Left lung (tissue), 4 donors: ENCODE measurements at regions not wholly inside any gene's neighbourhood (a gene's known extent, or its start where the extent isn't known, plus 50 kb on each side); places are given as distances from the start of the nearest gene placed in this dataset.

Experiments used
- ATAC-seq: fragments of 200-7000 bp; cut with Tn5 transposase; one replicate; pipeline ENCODE4 v1.9.1; 2020; ENCODE audit warnings: moderate library complexity
- DNase-seq, 4 donors: peaks; one replicate each; pipeline ENCODE4 v3.0.0-alpha.2; 2013 to 2020
- H3K27ac ChIP-seq, 2 donors: fragments of 200-600 bp; sonication (generic) in 1 of 2; one replicate each; pipeline versions ENCODE4 v1.5.0 to v1.8.0; 2020 to 2021
- H3K27me3 ChIP-seq, 2 donors: fragments of 200-600 bp; sonication (generic) in 1 of 2; one replicate each; pipeline versions ENCODE4 v1.5.0 to v1.8.0; 2020 to 2021
- H3K36me3 ChIP-seq, 2 donors: fragments of 200-600 bp; sonication (generic) in 1 of 2; one replicate each; pipeline versions ENCODE4 v1.5.0 to v1.8.0; 2020 to 2021
- H3K4me1 ChIP-seq, 2 donors: fragments of 200-600 bp; one replicate each; pipeline ENCODE4 v1.8.0; 2021
- H3K4me3 ChIP-seq, 2 donors: fragments of 200-600 bp; sonication (generic) in 1 of 2; one replicate each; pipeline versions ENCODE4 v1.5.0 to v1.8.0; 2020 to 2021; ENCODE audit warnings: mild to moderate bottlenecking in 1 of 2
- H3K9me3 ChIP-seq, 2 donors: fragments of 200-600 bp; sonication (generic) in 1 of 2; one replicate each; pipeline versions ENCODE4 v1.5.0 to v1.8.0; 2020 to 2021
- intact Hi-C, 2 donors: fragments of 100-400 bp; cut with DNase I; formaldehyde crosslinking; loops; one replicate each; pipeline versions ENCODE4 v1.11.2 to v1.14.2; 2022
- TF ChIP-seq, protein P1 (sequence below), 2 donors: fragments of 200-600 bp; sonication (generic) in 1 of 2; IDR thresholded peaks; one replicate each; pipeline versions ENCODE4 v1.5.0 to v1.8.0; 2021; ENCODE audit warnings: antibody characterized with exemption in 2 of 2
- donor health status: DM: no; HTN: yes; CAD: no.
- donor health status: DM: no; HTN: no; CAD: no.

DNA sequence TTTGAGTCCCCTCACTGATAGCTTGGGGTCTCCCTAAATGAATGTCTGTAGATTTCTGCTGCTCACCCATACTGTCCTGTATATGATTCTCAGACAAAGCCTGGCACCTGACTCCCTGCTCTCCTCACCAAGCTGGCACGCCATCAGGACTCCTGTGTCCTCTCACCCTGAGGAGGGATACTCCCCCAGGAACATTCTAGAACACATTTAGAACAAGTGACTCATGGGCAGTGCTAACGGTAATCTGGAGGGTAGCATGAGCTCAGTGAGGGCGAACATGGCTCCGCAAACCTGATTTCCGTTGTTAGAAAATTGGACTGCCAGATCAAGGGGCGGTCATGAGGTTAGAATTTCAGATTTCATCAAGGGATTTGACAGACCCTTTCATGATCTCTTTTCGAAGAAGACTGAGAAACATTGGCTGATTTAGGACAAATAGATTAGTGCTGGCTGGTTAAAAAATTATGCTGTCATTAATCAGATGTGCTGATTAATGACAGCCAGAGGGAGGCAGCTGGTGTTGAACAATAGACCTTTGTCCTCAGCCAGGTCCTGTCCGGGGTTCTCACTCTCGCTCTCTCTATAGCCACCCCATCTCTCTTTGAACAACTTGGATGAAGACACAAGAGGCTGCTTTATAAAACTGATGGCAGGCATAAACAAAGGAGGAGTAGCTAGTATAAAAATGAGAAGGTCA is 244.3 kb downstream of the PTTG2 start:
- TF ChIP-seq, protein P1, sequence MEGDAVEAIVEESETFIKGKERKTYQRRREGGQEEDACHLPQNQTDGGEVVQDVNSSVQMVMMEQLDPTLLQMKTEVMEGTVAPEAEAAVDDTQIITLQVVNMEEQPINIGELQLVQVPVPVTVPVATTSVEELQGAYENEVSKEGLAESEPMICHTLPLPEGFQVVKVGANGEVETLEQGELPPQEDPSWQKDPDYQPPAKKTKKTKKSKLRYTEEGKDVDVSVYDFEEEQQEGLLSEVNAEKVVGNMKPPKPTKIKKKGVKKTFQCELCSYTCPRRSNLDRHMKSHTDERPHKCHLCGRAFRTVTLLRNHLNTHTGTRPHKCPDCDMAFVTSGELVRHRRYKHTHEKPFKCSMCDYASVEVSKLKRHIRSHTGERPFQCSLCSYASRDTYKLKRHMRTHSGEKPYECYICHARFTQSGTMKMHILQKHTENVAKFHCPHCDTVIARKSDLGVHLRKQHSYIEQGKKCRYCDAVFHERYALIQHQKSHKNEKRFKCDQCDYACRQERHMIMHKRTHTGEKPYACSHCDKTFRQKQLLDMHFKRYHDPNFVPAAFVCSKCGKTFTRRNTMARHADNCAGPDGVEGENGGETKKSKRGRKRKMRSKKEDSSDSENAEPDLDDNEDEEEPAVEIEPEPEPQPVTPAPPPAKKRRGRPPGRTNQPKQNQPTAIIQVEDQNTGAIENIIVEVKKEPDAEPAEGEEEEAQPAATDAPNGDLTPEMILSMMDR (IDR thresholded peaks at IDR 0.05): no peak
- no peak overlapping the region for H3K4me3 ChIP-seq
- H3K4me1 ChIP-seq: no peaks in the 10 kb centered on the region
- DNase-seq: no peak
- H3K27ac ChIP-seq: no peak overlapping the region
- intact Hi-C loops: no loop called here
- H3K36me3 ChIP-seq: no peaks in the 10 kb centered on the region
- no peaks in the 10 kb centered on the region for H3K9me3 ChIP-seq
- no peaks in the 10 kb centered on the region for H3K27me3 ChIP-seq
- ATAC-seq: no peak

- intact Hi-C loops: no loop called here
- H3K27ac ChIP-seq: no peak overlapping the region
- no peak overlapping the region for H3K4me3 ChIP-seq
- H3K9me3 ChIP-seq: no peaks in the 10 kb centered on the region
- no peaks in the 10 kb centered on the region for H3K27me3 ChIP-seq
- H3K4me1 ChIP-seq: peaks cover 0 to 3% of the 10 kb centered on the region in 2 donors
- TF ChIP-seq, protein P1 (IDR thresholded peaks at IDR 0.05): no peak
- ATAC-seq (no peak), DNase-seq (no peak)
- H3K36me3 ChIP-seq: no peaks in the 10 kb centered on the region
Observed at GRCh38 chr4:38205261-38205660, 245.1 kb downstream of the PTTG2 start.

DNA sequence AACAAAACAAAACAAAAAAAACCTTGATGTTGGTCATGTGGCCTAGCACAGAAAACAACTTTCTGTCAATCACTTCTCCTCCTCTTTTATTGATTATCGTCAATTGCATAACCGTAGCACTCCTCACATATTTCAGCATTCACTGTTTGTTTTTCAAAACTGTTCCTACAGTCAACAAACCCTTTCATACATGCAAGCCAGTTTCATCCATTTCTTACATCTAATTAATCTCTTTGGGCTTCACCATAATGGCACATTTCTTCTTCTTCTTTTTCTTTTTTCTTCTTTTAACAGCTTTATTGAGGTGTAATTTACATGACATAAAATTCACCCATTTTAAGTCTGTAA is 246.9 kb downstream of the PTTG2 start:
- DNase-seq: no peak
- Histone ChIP-seq H3K4me1 (peaks cover 11 to 20% of the 10 kb centered on the region in 2 donors), H3K27me3 (no peaks in the 10 kb centered on the region), H3K4me3 (no peak overlapping the region), H3K36me3 (no peaks in the 10 kb centered on the region), H3K27ac (no peak overlapping the region), H3K9me3 (no peaks in the 10 kb centered on the region)
- no peak for ATAC-seq
- TF ChIP-seq, protein P1 (IDR thresholded peaks at IDR 0.05): no peak
- intact Hi-C loops: no loop called here

GRCh38 chr4:38209654-38210053 is 249.5 kb downstream of the PTTG2 start:
- H3K9me3 ChIP-seq: peaks cover 0 to 2% of the 10 kb centered on the region in 2 donors
- H3K4me1 ChIP-seq: peaks cover 11 to 21% of the 10 kb centered on the region in 2 donors
- TF ChIP-seq, protein P1 (IDR thresholded peaks at IDR 0.05): no peak
- no peak overlapping the region for H3K4me3 ChIP-seq
- ATAC-seq (no peak), DNase-seq (no peak)
- no peak overlapping the region for H3K27ac ChIP-seq
- intact Hi-C loops: no loop called here
- no peaks in the 10 kb centered on the region for H3K27me3 ChIP-seq
- no peaks in the 10 kb centered on the region for H3K36me3 ChIP-seq

DNA sequence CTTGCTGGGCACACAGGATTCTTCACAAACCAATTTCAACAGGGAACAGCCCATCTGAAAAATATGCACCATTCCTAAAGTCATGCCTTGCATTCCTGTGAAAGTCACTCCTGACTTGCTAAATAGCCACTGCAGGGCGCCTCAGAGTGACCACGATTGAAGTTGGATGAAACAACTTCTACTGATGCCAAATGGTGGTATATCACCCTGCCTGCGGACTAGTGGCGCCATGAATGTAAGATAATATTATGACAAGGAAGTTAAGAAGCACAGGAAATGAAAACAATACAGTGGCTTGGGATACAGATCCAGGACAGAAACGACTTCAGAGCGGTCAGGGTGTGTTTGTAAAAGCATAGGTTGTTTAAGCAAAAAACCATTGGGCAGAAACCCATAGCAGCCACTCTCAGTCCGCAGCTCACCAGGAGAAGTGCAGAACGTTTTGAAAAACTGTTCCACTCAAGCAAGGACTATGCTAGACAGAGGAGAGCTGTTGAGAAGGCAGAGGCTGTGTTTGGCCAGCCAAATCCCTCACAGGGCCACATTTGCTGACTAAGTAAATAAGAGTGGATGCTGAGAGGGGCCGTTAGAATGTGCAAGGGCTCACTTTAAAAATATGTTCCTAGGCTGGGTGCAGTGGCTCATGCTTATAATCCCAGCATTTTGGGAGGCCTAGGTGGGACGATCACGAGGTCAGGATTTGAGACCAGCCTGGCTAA is 250.4 kb downstream of the PTTG2 start:
- no peaks in the 10 kb centered on the region for H3K27me3 ChIP-seq
- H3K36me3 ChIP-seq: no peaks in the 10 kb centered on the region
- H3K27ac ChIP-seq: peak overlapping the region; percentile 19 to 38
- H3K4me3 ChIP-seq: no peak overlapping the region
- intact Hi-C loops: no loop called here
- ATAC-seq: peak; percentile 45
- DNase-seq: no peak
- TF ChIP-seq, protein P1 (IDR thresholded peaks at IDR 0.05): no peak
- peaks cover 11 to 21% of the 10 kb centered on the region in 2 donors for H3K4me1 ChIP-seq
- H3K9me3 ChIP-seq: peaks cover 0 to 8% of the 10 kb centered on the region in 2 donors
